ENCODE measurements at regions not wholly inside any gene's neighbourhood (a gene's known extent, or its start where the extent isn't known, plus 50 kb on each side); places are given as distances from the start of the nearest gene placed in this dataset.

GRCh38 chr2:492178-492577 is 185.0 kb downstream of the TMEM18 start:
- Histone ChIP-seq H3K27ac (no peak overlapping the region), H3K36me3 (no peaks in the 10 kb centered on the region), H3K4me3 (no peak overlapping the region), H3K9me3 (no peaks in the 10 kb centered on the region), H3K27me3 (no peaks in the 10 kb centered on the region), H3K4me1 (no peaks in the 10 kb centered on the region)
- TF ChIP-seq POLR2A (IDR thresholded peaks at IDR 0.05) = no peak
- no peak for TF ChIP-seq CTCF (IDR thresholded peaks at IDR 0.05)
- TF ChIP-seq POLR2AphosphoS5 (IDR thresholded peaks at IDR 0.05) = no peak
- intact Hi-C loops (cut with DNase I; ENCODE audit: low total_unique reads) = no loop called here
- no peak for DNase-seq (ENCODE audit: low spot score in 2 of 2)

- H3K36me3 ChIP-seq = no peaks in the 10 kb centered on the region
- no peak for DNase-seq (ENCODE audit: low spot score in 2 of 2)
- no peaks in the 10 kb centered on the region for H3K9me3 ChIP-seq
- H3K4me3 ChIP-seq = no peak overlapping the region
- TF ChIP-seq POLR2A (IDR thresholded peaks at IDR 0.05) = no peak
- no peak for TF ChIP-seq POLR2AphosphoS5 (IDR thresholded peaks at IDR 0.05)
- no peak for TF ChIP-seq CTCF (IDR thresholded peaks at IDR 0.05)
- intact Hi-C loops (cut with DNase I; ENCODE audit: low total_unique reads) = no loop called here
- no peaks in the 10 kb centered on the region for H3K27me3 ChIP-seq
- H3K27ac ChIP-seq = no peak overlapping the region
- no peaks in the 10 kb centered on the region for H3K4me1 ChIP-seq
Observed at GRCh38 chr2:489838-490237, 187.4 kb downstream of the TMEM18 start.

- no peaks in the 10 kb centered on the region for H3K4me1 ChIP-seq
- H3K27ac ChIP-seq = no peak overlapping the region
- no peak overlapping the region for H3K4me3 ChIP-seq
- DNase-seq (ENCODE audit: low spot score in 2 of 2) = no peak
- no peaks in the 10 kb centered on the region for H3K9me3 ChIP-seq
- intact Hi-C loops (cut with DNase I; ENCODE audit: low total_unique reads) = no loop called here
- H3K27me3 ChIP-seq = no peaks in the 10 kb centered on the region
- H3K36me3 ChIP-seq = no peaks in the 10 kb centered on the region
- TF ChIP-seq POLR2AphosphoS5 (IDR thresholded peaks at IDR 0.05) = no peak
- no peak for TF ChIP-seq CTCF (IDR thresholded peaks at IDR 0.05)
- no peak for TF ChIP-seq POLR2A (IDR thresholded peaks at IDR 0.05)
Observed at GRCh38 chr2:489084-489483, 188.1 kb downstream of the TMEM18 start.

- no peaks in the 10 kb centered on the region for H3K9me3 ChIP-seq
- H3K4me1 ChIP-seq = no peaks in the 10 kb centered on the region
- no peaks in the 10 kb centered on the region for H3K36me3 ChIP-seq
- TF ChIP-seq POLR2A (IDR thresholded peaks at IDR 0.05) (no peak), POLR2AphosphoS5 (IDR thresholded peaks at IDR 0.05) (no peak), CTCF (IDR thresholded peaks at IDR 0.05) (no peak)
- intact Hi-C loops (cut with DNase I; ENCODE audit: low total_unique reads) = no loop called here
- H3K4me3 ChIP-seq = no peak overlapping the region
- H3K27ac ChIP-seq = no peak overlapping the region
- no peak for DNase-seq (ENCODE audit: low spot score in 2 of 2)
- no peaks in the 10 kb centered on the region for H3K27me3 ChIP-seq
Observed at GRCh38 chr2:487186-488079, 189.8 kb downstream of the TMEM18 start.

- H3K9me3 ChIP-seq = no peaks in the 10 kb centered on the region
- no peak for DNase-seq (ENCODE audit: low spot score in 2 of 2)
- H3K4me3 ChIP-seq = no peak overlapping the region
- H3K36me3 ChIP-seq = no peaks in the 10 kb centered on the region
- intact Hi-C loops (cut with DNase I; ENCODE audit: low total_unique reads) = no loop called here
- H3K27ac ChIP-seq = no peak overlapping the region
- H3K27me3 ChIP-seq = no peaks in the 10 kb centered on the region
- TF ChIP-seq CTCF (IDR thresholded peaks at IDR 0.05) (no peak), POLR2AphosphoS5 (IDR thresholded peaks at IDR 0.05) (no peak), POLR2A (IDR thresholded peaks at IDR 0.05) (no peak)
- no peaks in the 10 kb centered on the region for H3K4me1 ChIP-seq
Observed at GRCh38 chr2:486371-486770, 190.8 kb downstream of the TMEM18 start.
